ENCODE measurements at regions not wholly inside any gene's neighbourhood (a gene's known extent, or its start where the extent isn't known, plus 50 kb on each side); places are given as distances from the start of the nearest gene placed in this dataset.

- no peak for DNase-seq
These were observed 255.6 kb downstream of the PREX1 start for GRCh38 chr20:48571949-48572847.

DNA sequence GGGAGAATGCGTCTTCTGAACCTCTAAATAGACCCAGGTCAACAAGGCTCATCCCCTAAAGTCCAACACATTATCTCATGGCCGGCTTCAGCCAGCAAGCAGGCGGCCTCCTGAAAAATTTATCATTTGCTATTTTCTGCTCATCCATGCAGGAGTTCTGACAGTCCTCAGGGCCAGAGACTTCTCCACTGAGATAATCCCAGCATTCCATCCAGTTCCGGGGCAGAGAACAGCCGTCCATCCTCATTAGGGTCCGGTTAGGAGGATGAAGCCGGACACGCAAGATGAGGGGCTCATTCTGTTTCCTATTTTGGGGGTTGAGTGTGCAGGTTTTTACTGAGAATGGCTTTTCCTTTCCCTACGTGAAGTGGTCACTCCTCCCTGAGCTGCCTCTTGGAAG lies 258.1 kb downstream of the PREX1 start:
- DNase-seq = no peak

GRCh38 chr20:48568520-48568919 lies 259.3 kb downstream of the PREX1 start:
- DNase-seq = no peak

GRCh38 chr20:48567145-48567544 lies 260.7 kb downstream of the PREX1 start:
- DNase-seq = no peak

- no peak for DNase-seq
These were observed 262.7 kb downstream of the PREX1 start for GRCh38 chr20:48564982-48565539.

- DNase-seq = no peak
These were observed 264.5 kb downstream of the PREX1 start for GRCh38 chr20:48563191-48563870.

- no peak for DNase-seq
These were observed 265.1 kb downstream of the PREX1 start for GRCh38 chr20:48562586-48563116.

DNA sequence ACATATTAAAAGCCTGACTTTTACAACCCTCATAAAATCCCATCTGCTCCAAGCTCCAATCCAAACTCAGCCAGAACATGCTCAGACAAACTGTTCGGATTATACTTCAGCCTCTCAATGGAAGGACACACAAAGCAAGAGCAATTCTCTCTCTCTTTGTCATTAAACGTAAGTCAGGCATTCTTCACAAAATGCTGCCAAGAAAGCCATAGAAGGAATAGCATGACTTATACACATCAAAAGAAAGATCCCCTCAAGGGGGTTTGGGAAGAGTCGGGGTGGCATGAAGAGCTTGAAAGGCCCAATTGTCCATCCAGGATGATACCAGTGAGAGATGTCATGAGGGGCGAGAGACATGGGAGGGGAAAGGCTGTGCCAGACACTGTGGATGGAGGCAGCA lies 268.9 kb downstream of the PREX1 start:
- no peak for DNase-seq

DNA sequence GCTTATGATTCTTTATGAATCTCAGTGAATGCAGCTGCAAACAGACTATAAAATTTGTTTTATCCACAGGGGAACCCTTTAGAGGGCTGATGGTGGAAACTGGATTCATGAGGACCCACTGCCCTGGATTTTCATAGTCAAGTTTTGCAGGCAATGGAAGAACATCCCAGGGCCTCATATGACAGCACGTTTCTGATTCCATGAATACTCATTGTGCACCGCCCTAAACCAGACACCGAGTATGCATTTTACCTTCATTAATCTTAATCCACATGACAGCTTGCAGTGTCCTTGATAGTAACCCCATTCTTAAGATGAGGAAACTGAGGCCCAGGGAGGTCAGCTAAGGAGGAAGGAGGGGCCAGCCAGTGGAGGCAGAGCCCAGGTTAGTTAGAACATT lies 270.4 kb downstream of the PREX1 start:
- DNase-seq = no peak

GRCh38 chr20:48556956-48557355 lies 270.8 kb downstream of the PREX1 start:
- DNase-seq = no peak

- no peak for DNase-seq
These were observed 275.2 kb downstream of the PREX1 start for GRCh38 chr20:48552550-48552949.

GRCh38 chr20:48550814-48551213 lies 277.0 kb downstream of the PREX1 start:
- no peak for DNase-seq

- DNase-seq = no peak
These were observed 280.1 kb downstream of the PREX1 start for GRCh38 chr20:48547664-48548063.

- DNase-seq = no peak
These were observed 283.1 kb downstream of the PREX1 start for GRCh38 chr20:48544402-48545339.

DNA sequence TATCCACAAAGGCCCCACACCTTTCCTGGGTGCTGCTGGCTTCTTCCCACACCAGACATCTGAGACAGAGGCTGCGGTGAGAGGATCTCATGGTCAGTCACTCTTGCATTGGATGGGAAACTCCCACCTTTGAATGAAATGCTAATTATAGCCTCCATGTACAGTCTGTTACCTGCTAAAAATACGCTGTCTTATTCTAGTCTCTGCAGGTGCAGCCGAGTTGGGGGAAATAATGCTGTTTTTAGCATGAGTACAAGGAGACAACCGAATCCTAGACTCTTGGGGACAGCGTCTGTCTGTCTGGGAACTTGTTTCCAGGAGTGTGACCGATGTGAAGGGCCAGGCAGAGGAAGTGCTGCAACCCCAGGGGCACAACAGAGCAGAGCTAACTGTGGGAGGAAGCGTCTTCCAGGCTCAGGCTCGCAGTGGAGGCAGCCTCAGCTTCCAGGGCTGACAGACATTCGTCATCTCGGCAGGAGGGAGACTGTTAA lies 286.2 kb downstream of the PREX1 start:
- no peak for DNase-seq

DNA sequence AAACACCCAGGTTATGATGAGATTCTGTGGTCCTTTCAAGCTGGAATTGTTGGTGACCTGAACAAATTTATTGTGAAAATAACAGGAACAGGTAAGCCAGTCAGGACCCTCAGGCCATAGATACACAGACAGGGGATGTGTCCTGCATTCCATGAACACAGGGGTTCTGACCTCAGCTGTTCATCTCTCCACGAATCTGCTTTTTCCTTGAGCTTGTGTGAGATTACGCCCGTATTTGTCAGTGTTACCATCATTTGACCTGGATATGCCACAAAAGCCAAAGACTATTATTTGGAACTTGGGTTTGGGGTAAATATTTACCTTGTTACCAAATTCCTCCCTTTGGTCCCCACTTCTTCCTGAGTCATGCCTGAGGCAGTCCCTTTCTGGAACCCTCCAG lies 288.9 kb downstream of the PREX1 start:
- DNase-seq = no peak

GRCh38 chr20:48538058-48538825 lies 289.6 kb downstream of the PREX1 start:
- no peak for DNase-seq

DNA sequence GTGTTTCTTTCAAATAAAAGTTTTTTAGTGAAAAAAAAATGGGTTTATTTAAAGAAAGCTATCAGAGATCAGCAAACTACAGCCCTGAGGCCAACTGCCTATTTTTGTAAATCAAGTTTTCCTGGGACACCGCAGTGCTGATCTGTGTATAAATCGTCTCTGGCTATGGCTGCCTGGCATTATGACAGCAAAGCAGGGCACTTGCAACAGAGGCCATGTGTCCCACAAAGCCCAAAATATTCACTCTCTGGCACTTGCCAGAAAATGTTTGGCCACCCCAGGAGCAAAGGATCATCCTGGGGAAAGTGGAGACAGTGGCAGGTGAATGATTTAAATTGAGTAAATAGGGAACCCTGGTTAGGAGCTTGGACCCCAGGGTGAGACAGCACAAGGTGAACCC lies 291.6 kb downstream of the PREX1 start:
- no peak for DNase-seq

DNA sequence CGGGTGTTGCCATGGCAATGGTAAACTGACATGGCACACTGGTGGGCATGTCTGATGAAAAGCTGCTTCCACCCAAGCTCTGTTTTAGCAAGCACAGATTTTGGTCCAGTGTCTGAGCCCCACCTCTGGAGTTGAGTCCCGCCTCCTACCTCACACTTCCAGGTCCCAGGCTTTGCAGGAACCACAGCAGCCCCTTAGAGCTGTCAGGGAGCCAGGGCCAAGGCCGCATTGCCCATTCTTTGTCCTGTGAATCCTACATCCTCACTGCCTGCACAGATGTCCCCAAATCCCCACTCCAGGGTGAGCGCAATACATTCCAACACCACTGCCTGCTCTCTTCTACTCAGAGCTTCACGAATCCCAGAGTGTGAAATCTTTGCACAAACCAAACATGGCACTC lies 292.2 kb downstream of the PREX1 start:
- DNase-seq = no peak

- no peak for DNase-seq
These were observed 295.8 kb downstream of the PREX1 start for GRCh38 chr20:48532028-48532427.

- no peak for DNase-seq
These were observed 296.3 kb downstream of the PREX1 start for GRCh38 chr20:48531505-48531904.

DNA sequence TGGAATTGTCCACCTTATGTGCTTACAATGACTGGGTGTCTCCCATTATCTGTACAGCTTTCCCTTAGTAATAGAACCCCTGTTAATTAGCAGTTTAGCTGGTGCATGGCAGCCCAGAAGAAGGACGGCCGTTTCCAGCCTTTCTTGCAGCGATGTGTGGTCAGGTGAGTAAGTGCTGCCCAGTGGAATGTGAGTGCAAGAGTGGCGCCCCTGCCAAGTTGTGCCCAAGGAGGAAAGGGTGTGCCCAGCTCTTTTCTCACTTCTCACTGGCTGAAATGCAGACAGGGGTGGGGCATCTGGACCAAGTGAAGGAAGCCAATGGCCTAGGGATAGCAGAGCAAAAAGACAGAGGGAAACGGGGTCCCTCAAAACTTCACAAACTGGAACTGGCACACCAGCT lies 296.8 kb downstream of the PREX1 start:
- DNase-seq = no peak

All from NCI-H1105 (cell line).